OCI-LY3 (cell line): ENCODE measurements at regions not wholly inside any gene's neighbourhood (a gene's known extent, or its start where the extent isn't known, plus 50 kb on each side); places are given as distances from the start of the nearest gene placed in this dataset.

Source experiments
- H2AFZ ChIP-seq: fragments of 200-600, 300-600 bp; shearing (Covaris generic); 2 replicates; pipeline ENCODE4 v1.6.0; 2014; ENCODE audit warnings: antibody characterized with exemption, low read depth, low read length
- H3K27ac ChIP-seq: fragments of 200-600, 300-600 bp; sonication (generic); 2 replicates; pipeline ENCODE4 v1.5.1; 2014; ENCODE audit warnings: mild to moderate bottlenecking, low read length, moderate library complexity, mixed read lengths
- H3K27me3 ChIP-seq: fragments of 200-600, 300-600 bp; sonication (generic); 2 replicates; pipeline ENCODE4 v1.6.1; 2014; ENCODE audit warnings: low read depth, low read length, mixed read lengths
- H3K36me3 ChIP-seq: fragments of 200-600, 300-600 bp; sonication (generic); replicated peaks from 2 replicates; pipeline ENCODE3; 2014; ENCODE audit warnings: low read depth, low read length, mixed read lengths
- H3K4me1 ChIP-seq: fragments of 300-600, 200-600 bp; sonication (generic); 2 replicates; pipeline ENCODE4 v1.6.1; 2014; ENCODE audit warnings: low read length, mixed read lengths
- H3K4me2 ChIP-seq: fragments of 200-600, 300-600 bp; sonication (generic); 2 replicates; pipeline ENCODE4 v1.6.1; 2014; ENCODE audit warnings: low read length, mixed read lengths
- H3K4me3 ChIP-seq: fragments of 300-600, 200-600 bp; sonication (generic); 2 replicates; pipeline ENCODE4 v1.5.1; 2014; ENCODE audit warnings: antibody characterized with exemption, mild to moderate bottlenecking, low read length, moderate library complexity
- H3K79me2 ChIP-seq: fragments of 300-600, 200-600 bp; shearing (Covaris generic); 2 replicates; pipeline ENCODE4 v1.6.1; 2014; ENCODE audit warnings: mild to moderate bottlenecking, low read length, mixed read lengths
- H3K9ac ChIP-seq: fragments of 300-600, 200-600 bp; shearing (Covaris generic); 2 replicates; pipeline ENCODE4 v1.6.0; 2014; ENCODE audit warnings: mild to moderate bottlenecking, low read length, moderate library complexity
- H3K9me3 ChIP-seq: fragments of 200-600, 300-600 bp; shearing (Covaris generic); 2 replicates; pipeline ENCODE4 v1.6.1; 2014; ENCODE audit warnings: low read length, mixed read lengths; ENCODE audit not compliant: insufficient read depth
- H4K20me1 ChIP-seq: fragments of 200-600, 300-600 bp; sonication (generic); 2 replicates; pipeline ENCODE4 v1.6.1; 2016; ENCODE audit warnings: low read length, mixed read lengths; ENCODE audit not compliant: insufficient read depth
- EZH2phosphoT487 ChIP-seq: fragments of 200-600 bp; shearing (Covaris generic); IDR thresholded peaks from 2 replicates; pipeline ENCODE4 v1.6.1; 2018; ENCODE audit warnings: antibody characterized with exemption, mixed run types, low read depth
- TF ChIP-seq, protein P1 (sequence below): fragments of 200-600, 300-600 bp; sonication (generic); IDR thresholded peaks from 2 replicates; pipeline ENCODE4 v1.5.1; 2014; ENCODE audit warnings: antibody characterized with exemption, low read length, low read depth

- H3K9me3 ChIP-seq: no peaks in the 10 kb centered on the region
- H3K4me3 ChIP-seq: no peak overlapping the region
- peaks cover 79% of the 10 kb centered on the region for H3K27me3 ChIP-seq
- H3K4me1 ChIP-seq: peaks cover 25% of the 10 kb centered on the region
- no peak overlapping the region for H3K27ac ChIP-seq
- no peaks in the 10 kb centered on the region for H3K36me3 ChIP-seq
- no peak overlapping the region for H3K9ac ChIP-seq
- no peaks in the 10 kb centered on the region for H4K20me1 ChIP-seq
- H2AFZ ChIP-seq: no peak overlapping the region
- H3K4me2 ChIP-seq: no peak overlapping the region
- TF ChIP-seq, protein P1, sequence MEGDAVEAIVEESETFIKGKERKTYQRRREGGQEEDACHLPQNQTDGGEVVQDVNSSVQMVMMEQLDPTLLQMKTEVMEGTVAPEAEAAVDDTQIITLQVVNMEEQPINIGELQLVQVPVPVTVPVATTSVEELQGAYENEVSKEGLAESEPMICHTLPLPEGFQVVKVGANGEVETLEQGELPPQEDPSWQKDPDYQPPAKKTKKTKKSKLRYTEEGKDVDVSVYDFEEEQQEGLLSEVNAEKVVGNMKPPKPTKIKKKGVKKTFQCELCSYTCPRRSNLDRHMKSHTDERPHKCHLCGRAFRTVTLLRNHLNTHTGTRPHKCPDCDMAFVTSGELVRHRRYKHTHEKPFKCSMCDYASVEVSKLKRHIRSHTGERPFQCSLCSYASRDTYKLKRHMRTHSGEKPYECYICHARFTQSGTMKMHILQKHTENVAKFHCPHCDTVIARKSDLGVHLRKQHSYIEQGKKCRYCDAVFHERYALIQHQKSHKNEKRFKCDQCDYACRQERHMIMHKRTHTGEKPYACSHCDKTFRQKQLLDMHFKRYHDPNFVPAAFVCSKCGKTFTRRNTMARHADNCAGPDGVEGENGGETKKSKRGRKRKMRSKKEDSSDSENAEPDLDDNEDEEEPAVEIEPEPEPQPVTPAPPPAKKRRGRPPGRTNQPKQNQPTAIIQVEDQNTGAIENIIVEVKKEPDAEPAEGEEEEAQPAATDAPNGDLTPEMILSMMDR: no peak
- no peak for TF ChIP-seq EZH2phosphoT487
- H3K79me2 ChIP-seq: no peaks in the 10 kb centered on the region
Observed at GRCh38 chr3:124447845-124448244, 282.4 kb upstream of the UMPS start.

GRCh38 chr3:124448954-124449353, 281.3 kb upstream of the UMPS start:
- no peak overlapping the region for H3K4me2 ChIP-seq
- no peaks in the 10 kb centered on the region for H3K79me2 ChIP-seq
- no peak overlapping the region for H2AFZ ChIP-seq
- H4K20me1 ChIP-seq: no peaks in the 10 kb centered on the region
- H3K9me3 ChIP-seq: no peaks in the 10 kb centered on the region
- TF ChIP-seq, protein P1: no peak
- no peak for TF ChIP-seq EZH2phosphoT487
- H3K36me3 ChIP-seq: no peaks in the 10 kb centered on the region
- H3K27me3 ChIP-seq: peaks cover 80% of the 10 kb centered on the region
- no peak overlapping the region for H3K27ac ChIP-seq
- H3K4me1 ChIP-seq: peaks cover 25% of the 10 kb centered on the region
- no peak overlapping the region for H3K4me3 ChIP-seq
- no peak overlapping the region for H3K9ac ChIP-seq

GRCh38 chr3:124450366-124450765, 279.9 kb upstream of the UMPS start:
- no peak overlapping the region for H3K27ac ChIP-seq
- no peaks in the 10 kb centered on the region for H3K79me2 ChIP-seq
- no peaks in the 10 kb centered on the region for H3K36me3 ChIP-seq
- TF ChIP-seq, protein P1: no peak
- TF ChIP-seq EZH2phosphoT487: no peak
- no peak overlapping the region for H3K9ac ChIP-seq
- peaks cover 82% of the 10 kb centered on the region for H3K27me3 ChIP-seq
- peaks cover 25% of the 10 kb centered on the region for H3K4me1 ChIP-seq
- H4K20me1 ChIP-seq: no peaks in the 10 kb centered on the region
- H3K4me3 ChIP-seq: no peak overlapping the region
- H2AFZ ChIP-seq: no peak overlapping the region
- no peaks in the 10 kb centered on the region for H3K9me3 ChIP-seq
- H3K4me2 ChIP-seq: no peak overlapping the region

GRCh38 chr3:124451630-124452317, 278.5 kb upstream of the UMPS start:
- Histone ChIP-seq H3K4me2 (peak overlapping the region; percentile 56), H3K79me2 (no peaks in the 10 kb centered on the region), H3K27me3 (peaks cover 79% of the 10 kb centered on the region), H3K4me1 (peaks cover 25% of the 10 kb centered on the region), H3K9me3 (no peaks in the 10 kb centered on the region), H3K4me3 (peak overlapping the region; percentile 21), H3K27ac (0 out of 2 replicates have a peak overlapping the region, but pooled peaks have one; percentile 1), H4K20me1 (no peaks in the 10 kb centered on the region), H3K36me3 (no peaks in the 10 kb centered on the region), H3K9ac (no peak overlapping the region), H2AFZ (no peak overlapping the region)
- TF ChIP-seq, protein P1: no peak
- no peak for TF ChIP-seq EZH2phosphoT487
